NCI-H1694 (cell line): ENCODE measurements at regions not wholly inside any gene's neighbourhood (a gene's known extent, or its start where the extent isn't known, plus 50 kb on each side); places are given as distances from the start of the nearest gene placed in this dataset.
A peak's percentile ranks its signal among the peaks of the same experiment; 100 is the strongest.
"Not testable (repeated sequence)": the region's sequence is repeated elsewhere in the genome, so short reads cannot be mapped to it uniquely, and the experiment has no call there.

Source experiments
- DNase-seq: peaks from one replicate; lab custom pipeline; 2025; lab: John Stamatoyannopoulos, UW

DNA sequence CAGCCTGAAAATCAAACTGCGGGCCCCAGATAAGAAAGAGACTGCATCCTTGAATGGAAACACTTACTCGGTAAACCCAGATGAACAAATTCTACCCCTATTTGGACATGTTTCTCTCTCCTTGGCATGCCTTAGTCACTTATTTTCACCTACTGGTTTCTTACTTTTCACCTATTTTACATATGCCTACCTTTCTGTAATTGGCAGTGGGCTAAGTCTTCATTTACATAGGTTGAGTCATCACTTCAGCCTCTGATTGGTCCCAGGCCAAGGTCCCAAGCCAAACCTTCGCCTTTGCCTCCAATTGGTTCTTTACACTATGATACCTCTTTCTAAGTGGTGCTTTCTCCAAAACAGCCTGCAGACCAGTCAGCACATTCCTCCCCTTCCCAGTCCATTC lies 111.3 kb downstream of the DYRK2 start:
- DNase-seq, result no peak

DNA sequence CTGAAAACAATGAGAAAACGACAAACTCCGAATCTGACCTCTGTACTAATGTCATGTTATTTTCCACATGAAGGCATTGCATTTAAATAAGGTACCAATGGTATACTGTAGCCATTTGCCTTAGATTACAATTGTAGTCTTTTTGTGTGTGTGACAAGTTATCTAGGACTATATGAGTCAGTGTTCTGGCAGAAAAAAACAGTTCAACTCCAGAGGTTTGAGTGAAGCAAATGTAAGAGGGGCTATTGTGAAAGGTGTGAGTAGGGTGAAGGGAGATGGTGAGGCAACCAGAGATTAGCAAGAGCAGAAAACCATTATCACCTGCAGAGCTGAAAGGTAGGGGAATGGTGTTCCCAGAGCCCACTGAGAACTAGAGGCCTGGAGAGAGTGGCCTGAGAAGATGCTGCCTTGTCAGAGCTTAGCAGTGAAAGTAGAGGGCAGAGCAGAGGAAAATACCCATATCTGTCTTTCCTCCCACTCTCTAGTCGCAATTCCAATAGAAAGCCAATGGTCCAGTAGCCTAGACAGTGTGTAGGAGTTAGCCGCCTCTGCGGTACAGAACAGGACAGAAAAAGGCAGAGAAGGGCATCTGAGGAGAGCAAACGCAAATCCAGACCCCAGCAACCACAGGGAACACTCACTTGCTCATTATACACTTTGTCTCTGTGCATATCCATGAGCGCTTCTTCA lies 112.2 kb downstream of the DYRK2 start:
- DNase-seq, result no peak

DNA sequence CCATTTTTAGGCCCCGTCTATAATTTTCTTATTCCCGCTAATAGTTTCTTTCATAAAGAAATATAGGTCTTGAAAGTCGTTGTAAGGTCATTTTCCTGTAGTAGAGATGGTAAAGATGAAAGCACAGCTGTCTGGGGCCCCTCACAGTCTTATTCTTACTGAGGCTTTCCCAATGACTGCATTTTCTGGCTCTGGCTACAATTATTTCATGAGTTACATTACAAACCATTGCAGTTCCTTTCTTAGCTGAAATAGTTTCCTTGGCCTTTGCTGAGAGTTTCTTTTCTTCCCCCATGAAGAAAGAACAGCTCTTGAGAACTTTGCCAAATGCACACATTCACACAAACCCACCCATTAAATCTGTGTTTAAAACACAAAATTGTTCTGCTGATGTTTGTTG lies 113.0 kb downstream of the DYRK2 start:
- DNase-seq, result no peak

DNA sequence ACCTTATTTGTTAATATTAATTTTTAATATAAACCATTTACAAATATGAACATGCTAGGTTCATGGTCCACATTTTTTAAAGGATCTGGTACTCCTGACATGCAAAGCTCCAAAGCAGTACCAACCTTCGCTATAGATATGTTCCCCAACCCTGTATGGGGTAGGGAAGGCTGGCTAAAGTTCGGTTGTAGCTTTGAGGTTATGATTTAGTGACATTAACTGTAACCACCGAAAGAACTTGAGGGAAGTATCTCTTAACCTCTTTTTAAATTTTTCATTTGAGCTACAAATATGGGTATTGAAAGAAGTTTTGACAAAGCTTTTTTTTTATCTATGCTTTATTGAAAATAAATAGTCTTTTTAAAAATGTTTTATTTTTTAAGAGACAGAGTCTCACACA lies 115.5 kb downstream of the DYRK2 start:
- DNase-seq, result no peak

DNA sequence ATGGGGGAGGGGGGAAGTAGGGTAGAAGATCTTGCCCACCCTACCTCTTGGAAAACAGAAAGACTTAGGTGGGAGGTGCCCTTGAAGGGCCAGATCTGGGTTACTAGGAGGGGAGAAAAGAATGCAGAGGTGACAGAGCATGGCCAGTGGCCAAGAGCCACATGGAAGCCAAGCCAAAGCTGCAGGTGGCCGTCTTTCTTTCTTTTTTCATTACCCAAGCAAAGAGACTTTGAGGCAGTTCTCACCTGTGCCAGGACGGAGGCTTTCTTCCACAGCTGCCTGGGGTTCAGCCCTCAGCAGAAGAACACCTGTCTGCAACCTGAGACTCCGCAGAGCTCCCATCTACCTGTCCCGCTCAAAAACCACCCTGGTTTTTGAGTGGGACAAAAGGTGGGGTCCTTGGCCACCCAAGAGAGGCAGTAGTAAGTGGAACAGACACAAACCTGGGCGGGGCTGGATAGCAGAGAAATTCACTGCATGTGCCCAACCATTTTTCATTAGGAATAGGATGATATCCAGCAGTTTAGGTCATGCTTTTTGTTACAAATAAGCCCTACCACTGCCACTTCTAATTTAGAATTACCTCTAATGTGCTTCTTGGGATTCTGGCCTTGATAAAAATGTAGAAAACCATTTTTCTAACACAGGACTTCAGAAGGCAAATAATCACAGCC lies 116.5 kb downstream of the DYRK2 start:
- no peak for DNase-seq

DNA sequence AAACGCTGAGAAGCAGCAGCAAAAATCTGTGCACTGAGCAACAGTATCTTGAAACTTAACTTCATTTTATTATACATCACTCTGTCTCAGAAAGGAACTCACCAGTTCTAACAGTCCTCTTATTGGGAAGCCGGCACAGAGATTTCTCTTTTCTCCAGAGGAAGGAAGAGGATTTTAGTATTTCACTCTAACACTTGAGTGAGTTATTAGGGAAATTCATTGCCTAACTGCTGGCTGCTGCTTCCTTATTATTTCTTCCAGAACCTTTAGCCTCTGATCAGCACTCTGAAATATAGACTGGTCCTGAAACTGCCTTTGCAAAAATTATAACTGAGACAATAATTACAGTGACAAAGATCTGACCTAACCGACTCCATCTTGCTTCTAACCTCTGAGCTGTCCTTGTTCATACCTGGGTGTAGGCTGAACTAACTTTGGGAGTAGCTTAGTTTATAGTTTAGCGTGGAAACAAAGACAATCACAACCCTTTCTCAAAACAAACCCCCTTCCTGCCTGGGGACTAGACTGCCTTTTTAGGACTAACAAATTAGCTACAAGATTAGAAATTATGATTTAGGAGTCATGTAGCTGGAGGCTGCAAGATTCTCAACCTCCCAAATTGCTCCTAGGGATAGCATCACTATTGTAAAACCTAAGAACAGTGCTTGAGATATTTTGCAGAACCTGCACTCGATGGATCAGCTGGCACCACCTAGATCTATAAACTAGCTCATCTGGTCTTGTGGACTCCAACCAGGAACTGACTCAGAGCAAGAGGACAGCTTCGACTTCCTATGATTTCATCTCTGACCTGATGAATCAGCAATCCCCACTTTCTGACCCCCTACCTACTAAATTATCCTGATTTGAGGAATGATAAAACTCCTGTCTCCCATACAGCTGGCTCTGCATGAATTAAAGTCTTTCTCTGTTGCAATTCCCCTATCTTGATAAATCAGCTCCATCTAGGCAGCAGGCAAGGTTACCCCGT lies 117.5 kb downstream of the DYRK2 start:
- DNase-seq, result no peak

DNA sequence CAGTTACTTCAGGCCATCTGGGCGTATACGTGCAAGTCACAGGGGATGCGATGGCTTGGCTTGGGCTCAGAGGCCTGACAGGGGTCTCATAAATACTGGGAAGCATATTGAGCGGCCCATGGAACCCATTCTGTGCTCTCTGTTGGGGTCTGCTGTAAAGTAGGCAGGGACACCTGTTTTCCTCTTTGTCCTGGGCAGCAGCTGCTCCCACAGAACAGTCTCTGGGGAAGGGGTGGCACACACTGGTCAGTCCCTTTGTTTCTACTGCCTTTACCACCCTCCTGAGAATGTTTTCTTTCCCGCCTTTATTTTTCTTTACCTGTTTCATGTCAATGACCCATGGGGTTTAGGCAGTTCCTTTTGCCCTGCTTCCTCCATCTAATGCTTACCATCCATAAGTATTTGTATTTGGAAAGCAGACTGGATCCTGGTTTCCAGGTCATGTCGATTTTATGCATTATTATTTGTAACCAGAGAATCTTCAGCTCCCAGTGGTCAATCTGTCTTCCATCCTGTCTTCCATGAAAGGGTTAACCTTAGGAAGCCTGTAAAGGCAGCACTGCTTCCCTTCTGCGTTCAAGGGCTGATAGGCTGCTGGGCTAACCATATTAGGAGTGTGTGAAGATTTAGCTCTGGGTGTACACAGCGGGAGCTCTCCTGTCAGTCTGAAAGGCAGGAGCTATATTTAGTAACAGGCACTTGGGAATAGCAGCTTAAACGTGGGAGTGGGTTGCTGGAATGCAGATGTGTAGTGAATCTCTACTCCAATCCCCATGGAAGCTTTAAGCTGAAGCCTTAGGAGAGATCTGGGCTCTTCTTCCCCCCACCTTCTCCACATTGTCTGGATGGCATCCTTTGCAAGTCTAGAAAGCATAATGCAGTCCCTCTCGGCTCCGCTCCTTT lies 124.0 kb downstream of the DYRK2 start:
- DNase-seq, result peak; percentile 36

DNA sequence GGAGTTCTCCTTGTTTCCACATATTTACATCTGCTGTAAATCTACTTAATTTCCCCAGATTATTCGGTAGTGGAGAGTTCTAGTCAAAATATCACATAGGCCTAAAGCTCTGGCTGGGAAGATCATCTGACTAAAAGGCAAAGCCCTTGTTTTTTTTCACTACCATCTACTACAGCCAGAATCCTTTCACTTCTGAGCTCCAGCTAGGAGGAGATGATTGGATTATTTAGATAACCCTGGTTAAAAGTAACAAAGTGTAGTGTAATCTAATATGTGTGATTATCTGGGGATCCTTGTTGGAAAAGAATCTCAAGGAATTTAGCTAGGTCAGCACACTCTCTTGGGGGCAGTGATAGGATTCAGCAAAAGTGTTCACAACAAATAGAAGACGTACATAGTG lies 125.4 kb downstream of the DYRK2 start:
- no peak for DNase-seq

DNA sequence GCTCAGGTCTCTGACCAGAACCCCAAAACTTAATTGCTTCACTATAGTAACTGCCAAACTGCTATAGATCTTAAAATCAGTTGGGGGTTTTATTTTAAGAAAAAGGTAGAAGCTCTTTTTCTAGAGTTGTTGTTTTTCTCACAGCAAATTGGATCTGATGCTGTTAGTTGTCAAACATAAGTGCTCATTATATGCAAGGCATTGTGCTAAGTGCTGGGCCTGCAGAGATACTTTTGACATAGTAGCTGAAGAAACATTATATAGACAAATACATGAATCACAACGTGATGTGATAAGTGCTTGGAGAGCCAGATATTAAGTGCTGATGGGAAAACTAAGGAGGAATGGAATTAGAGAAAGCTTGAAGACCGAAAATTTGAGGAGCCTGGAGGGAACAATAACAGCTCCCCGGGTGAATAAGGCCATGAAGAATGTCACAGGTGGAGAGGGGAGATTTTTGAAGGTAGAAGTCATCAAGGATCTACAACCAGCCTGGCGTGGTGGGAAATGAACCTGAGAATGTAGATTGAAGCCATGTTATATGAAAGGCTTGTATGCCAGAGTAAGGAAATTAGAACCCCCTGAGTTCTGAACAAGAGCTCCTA lies 126.5 kb downstream of the DYRK2 start:
- no peak for DNase-seq

DNA sequence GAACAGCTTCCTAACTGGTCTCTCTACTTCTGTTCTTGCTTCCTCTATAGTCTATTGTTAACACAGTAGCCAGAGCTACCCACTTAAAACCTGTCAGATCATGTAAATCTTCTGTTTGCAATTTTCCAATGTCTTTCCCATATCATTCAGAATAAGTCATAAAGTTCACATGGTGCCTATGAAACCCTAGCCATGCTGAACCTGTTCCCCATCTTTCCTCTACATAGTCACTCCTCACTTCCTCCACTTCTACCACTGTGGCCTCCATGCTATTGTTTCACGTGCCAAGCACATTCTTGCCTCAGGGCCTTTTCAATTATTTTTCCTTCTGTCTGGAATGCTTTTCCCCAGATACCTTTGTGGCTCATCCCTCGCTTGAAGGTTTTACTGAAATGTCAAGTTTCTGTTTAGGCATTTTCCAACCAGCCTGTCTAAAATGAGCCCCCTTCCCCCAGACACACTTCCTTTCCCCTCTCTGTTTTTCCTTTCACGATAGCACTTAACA lies 132.1 kb downstream of the DYRK2 start:
- DNase-seq, result no peak

DNA sequence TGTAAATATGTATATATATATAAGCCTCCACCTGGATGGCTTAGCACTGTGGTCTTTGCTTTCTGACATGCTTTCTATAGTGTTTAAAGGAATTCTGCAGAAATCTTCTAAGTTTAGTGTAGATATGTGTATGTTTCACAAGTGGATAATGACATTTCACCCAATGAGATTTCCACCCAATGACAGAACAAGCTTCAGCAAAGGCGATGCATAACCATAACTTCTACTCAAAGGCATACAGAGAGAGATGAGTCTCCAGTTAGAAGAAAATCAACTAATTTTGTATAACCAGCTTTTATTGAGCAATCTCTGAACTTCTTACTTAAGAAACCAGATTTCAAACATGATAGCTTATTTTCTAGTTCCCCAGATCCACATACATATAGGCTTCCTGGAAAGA lies 134.0 kb downstream of the DYRK2 start:
- no peak for DNase-seq

DNA sequence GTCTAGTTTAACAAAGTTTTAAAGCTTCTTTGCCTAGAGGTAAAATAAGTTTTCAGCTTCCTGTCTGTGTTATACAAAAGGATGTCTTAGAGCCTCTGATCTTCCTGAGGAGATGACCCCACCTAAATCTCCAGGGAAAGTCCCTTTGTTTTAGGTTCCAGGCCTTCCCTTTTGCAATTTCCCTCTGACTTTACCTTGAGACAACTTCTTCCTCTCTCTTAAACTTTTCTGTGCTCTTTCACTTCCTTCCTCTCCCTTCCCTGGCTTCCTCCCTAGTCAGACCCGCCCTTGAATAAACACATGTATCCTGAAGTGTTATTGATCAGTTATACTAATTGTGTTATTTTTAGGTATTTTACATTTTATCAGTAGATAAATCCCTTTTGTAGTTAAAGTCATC lies 134.8 kb downstream of the DYRK2 start:
- DNase-seq, result no peak

DNA sequence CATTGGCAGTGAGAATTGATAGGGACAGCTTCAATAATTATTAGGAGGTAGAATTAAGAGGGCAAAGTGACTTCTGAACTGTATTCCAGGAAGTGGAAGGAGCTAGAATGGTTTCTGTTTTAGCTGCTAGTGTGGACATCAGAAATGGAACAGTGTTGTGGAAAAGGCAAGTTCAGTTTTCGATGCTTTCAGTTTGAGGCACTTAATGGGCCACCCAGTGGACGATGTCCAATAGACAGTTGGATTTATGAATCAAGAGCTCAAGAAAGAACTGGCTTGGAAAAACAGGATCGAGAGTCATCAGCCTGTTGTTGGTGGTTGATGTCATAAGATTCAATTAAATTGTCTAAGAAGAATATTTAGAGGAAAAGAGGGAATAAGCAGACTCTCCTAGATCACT lies 136.3 kb downstream of the DYRK2 start:
- no peak for DNase-seq

DNA sequence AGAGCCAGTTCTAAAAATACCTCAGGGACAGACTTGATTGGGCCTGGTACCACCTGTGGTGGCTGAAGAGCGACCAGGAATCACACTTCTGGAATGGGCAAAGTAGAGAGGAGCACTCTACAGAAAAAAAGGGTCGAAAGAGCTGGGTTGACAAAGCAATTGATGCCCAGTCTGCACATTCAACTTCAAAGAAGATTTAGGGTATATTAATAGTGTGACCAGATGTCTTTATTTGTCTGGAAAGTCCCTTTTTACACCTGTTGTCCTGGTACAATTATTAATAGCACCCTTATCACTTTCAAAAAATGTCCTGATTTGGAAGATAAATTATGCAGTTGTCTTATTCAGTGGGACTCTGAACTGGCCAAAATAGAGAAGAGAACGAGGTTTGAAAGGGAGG lies 137.5 kb downstream of the DYRK2 start:
- DNase-seq, result no peak

DNA sequence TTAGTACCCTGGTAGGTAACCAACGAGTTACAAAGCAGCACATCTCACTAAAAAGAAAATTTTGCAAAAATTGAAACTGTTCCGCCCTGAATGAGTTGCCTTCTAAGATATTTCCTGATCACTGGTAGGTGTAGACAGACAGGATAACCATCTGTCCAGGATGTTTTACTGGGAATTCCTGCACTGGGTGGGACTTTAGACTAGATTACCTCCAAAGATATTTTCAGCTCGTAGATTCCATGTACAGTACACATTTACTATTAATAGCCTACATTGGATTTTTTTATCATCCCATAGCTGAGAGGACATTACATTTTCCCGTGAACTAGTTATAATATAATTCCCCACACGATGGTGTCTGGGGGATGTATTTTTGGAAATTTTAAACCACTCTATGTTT lies 139.6 kb downstream of the DYRK2 start:
- no peak for DNase-seq

DNA sequence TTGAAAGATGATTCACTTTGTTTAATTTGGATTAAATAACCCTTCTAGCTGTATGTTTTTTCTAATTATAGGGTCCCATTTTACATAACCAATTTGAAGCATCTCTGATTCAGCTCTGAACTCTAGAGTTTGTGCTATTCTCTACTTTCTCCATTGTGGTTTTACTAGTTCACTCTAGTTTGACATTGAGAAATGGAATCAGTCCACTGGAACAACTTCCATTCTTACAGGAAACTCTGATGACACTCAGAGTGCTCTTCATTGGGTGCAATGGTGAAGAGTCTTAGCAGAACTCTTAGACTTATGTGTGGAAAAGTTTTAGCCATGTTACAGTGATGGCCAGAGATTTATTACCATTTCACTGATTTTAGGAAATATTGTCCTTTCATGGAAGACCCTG lies 140.7 kb downstream of the DYRK2 start:
- no peak for DNase-seq

DNA sequence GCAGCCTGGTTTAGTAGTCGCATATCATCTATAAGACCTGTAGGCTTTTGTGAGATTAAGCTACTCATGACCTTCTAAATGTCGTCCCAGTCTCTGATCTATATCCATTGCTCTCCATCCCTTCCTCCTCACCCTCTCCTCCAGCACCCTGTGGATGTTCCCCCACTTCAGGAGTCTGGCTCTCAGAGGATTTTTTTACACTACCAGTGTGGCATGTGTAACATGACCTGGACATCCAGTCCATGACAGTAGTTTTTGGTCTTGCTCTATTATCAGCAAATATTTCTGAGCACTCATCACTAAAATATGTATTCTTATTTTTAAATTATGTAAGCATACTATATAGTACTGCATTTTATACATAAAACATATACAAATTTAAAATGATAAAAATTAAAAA lies 142.1 kb downstream of the DYRK2 start:
- no peak for DNase-seq

DNA sequence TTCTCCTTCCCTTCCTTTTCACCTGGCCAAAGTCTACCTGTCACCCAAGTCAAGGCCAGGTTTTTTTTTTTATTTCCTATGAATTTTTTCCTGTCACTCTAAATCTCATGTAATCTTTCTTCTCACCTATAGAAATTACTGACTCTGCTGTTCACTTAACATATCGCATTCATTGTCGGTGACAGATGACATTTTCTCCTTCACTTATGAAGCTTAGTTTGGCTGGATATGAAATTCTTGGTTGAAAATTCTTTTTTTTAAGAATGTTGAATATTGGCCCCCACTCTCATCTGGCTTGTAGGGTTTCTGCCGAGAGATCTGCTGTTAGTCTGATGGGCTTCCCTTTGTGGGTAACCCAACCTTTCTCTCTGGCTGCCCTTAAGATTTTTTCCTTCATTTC lies 142.8 kb downstream of the DYRK2 start:
- DNase-seq, result not testable (repeated sequence)

DNA sequence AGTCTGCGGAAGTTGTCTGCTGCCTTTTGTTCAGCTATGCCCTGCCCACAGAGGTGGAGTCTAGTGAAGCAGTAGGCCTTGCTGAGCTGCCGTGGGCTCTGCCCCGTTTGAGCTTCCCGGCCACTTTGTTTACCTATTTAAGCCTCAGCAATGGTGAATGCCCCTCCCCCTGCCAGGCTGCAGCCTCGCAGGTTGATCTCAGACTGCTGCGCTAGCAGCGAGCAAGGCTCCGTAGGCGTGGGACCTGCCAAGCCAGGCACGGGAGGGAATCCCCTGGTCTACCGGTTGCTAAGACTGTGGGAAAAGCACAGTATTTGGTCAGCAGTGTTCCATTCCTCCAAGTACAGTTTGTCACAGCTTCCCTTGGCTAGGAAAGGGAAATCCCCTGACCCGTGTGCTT lies 143.6 kb downstream of the DYRK2 start:
- no peak for DNase-seq

DNA sequence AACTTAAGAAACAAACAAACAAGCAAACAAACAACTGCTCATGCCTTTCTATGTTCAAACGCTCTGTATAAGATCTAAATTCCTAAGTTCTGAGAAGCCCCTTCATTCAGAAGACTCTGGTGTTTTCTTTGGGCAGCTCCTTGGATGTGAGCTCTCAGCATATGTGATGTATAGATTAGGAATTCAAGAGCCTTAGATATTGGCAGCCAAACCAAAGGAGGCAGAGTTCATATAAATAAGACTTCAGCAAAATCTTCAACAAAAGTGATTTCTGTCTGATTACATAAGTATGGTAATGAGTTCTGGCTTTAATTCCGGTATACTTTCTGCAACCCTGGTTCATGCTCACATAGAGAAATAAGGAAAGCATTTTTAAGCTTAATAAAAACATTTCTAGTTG lies 145.6 kb downstream of the DYRK2 start:
- no peak for DNase-seq

DNA sequence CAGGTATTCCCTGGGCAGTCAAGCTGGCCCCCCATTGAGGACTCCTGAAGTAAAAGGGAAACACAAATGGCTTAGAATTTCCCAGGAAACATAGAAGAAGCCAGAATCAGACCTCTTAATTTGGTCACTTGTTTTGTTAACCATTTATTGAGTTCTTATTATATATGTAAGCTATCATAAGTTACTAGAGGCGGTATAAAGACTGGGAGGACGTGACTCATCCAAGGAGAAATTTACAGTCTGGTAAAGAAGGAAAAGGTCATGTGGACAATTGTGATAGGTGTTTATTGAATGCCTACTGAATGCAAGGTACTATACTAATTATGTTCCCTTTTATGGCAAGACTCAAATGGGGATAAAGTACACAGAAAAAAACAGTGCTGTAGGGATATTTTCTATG lies 146.7 kb downstream of the DYRK2 start:
- no peak for DNase-seq
